Left ventricle myocardium inferior (tissue), 1 donor: ENCODE measurements at regions not wholly inside any gene's neighbourhood (a gene's known extent, or its start where the extent isn't known, plus 50 kb on each side); places are given as distances from the start of the nearest gene placed in this dataset.
"Not testable (repeated sequence)": the region's sequence is repeated elsewhere in the genome, so short reads cannot be mapped to it uniquely, and the experiment has no call there.

Source experiments
- DNase-seq: peaks from one replicate; pipeline ENCODE4 v3.0.0-alpha.2; 2020
- H3K27ac ChIP-seq: fragments of 200-600 bp; replicated peaks from 2 replicates; pipeline ENCODE4 v1.8.0; 2021
- H3K27me3 ChIP-seq: fragments of 200-600 bp; 2 replicates; pipeline ENCODE4 v1.8.0; 2021; ENCODE audit warnings: low read depth
- H3K36me3 ChIP-seq: fragments of 200-600 bp; 2 replicates; pipeline ENCODE4 v1.8.0; 2021
- H3K4me1 ChIP-seq: fragments of 200-600 bp; 2 replicates; pipeline ENCODE4 v1.8.0; 2021
- H3K4me3 ChIP-seq: fragments of 200-600 bp; 2 replicates; pipeline ENCODE4 v1.8.0; 2021; ENCODE audit warnings: mild to moderate bottlenecking, moderate library complexity
- H3K9me3 ChIP-seq: fragments of 200-600 bp; replicated peaks from 2 replicates; pipeline ENCODE4 v1.8.0; 2021
- CTCF ChIP-seq: fragments of 200-600 bp; IDR thresholded peaks from 2 replicates; pipeline ENCODE4 v1.8.0; 2021; ENCODE audit warnings: antibody characterized with exemption, mild to moderate bottlenecking, borderline replicate concordance
- intact Hi-C: fragments of 100-400 bp; cut with micrococcal nuclease; formaldehyde crosslinking; loops from one replicate; pipeline ENCODE4 v1.11.0; 2022
- donor health status: DM: no; HTN: yes; CAD: no; lungs with severe emphysema.

- Histone ChIP-seq H3K27ac (no peak overlapping the region), H3K27me3 (no peaks in the 10 kb centered on the region), H3K4me3 (no peak overlapping the region), H3K36me3 (no peaks in the 10 kb centered on the region), H3K4me1 (no peaks in the 10 kb centered on the region), H3K9me3 (no peaks in the 10 kb centered on the region)
- no peak for TF ChIP-seq CTCF
- intact Hi-C loops = no loop called here
- DNase-seq = no peak
Observed at GRCh38 chr2:217597145-217597544, 405.6 kb downstream of the TNS1 start.

- Histone ChIP-seq H3K9me3 (no peaks in the 10 kb centered on the region), H3K36me3 (no peaks in the 10 kb centered on the region), H3K27ac (no peak overlapping the region), H3K4me1 (no peaks in the 10 kb centered on the region), H3K4me3 (no peak overlapping the region), H3K27me3 (no peaks in the 10 kb centered on the region)
- no peak for TF ChIP-seq CTCF
- intact Hi-C loops = no loop called here
- DNase-seq = no peak
Observed at GRCh38 chr2:217593732-217594131, 409.1 kb downstream of the TNS1 start.

GRCh38 chr2:217588266-217588665, 414.5 kb downstream of the TNS1 start:
- Histone ChIP-seq H3K4me1 (peaks cover 7% of the 10 kb centered on the region), H3K36me3 (no peaks in the 10 kb centered on the region), H3K27me3 (no peaks in the 10 kb centered on the region), H3K27ac (no peak overlapping the region), H3K9me3 (no peaks in the 10 kb centered on the region), H3K4me3 (no peak overlapping the region)
- intact Hi-C loops = no loop called here
- no peak for TF ChIP-seq CTCF
- no peak for DNase-seq

GRCh38 chr2:217585362-217585761, 417.4 kb downstream of the TNS1 start:
- no peak overlapping the region for H3K27ac ChIP-seq
- intact Hi-C loops = no loop called here
- H3K4me1 ChIP-seq = peaks cover 7% of the 10 kb centered on the region
- no peaks in the 10 kb centered on the region for H3K36me3 ChIP-seq
- TF ChIP-seq CTCF = no peak
- no peak overlapping the region for H3K4me3 ChIP-seq
- H3K9me3 ChIP-seq = no peaks in the 10 kb centered on the region
- H3K27me3 ChIP-seq = no peaks in the 10 kb centered on the region
- no peak for DNase-seq

GRCh38 chr2:217580407-217580806, 422.4 kb downstream of the TNS1 start:
- DNase-seq, H3K4me3 ChIP-seq, H3K4me1 ChIP-seq, intact Hi-C loops, H3K27me3 ChIP-seq, H3K36me3 ChIP-seq, H3K27ac ChIP-seq, H3K9me3 ChIP-seq: not testable (repeated sequence)

- intact Hi-C loops = no loop called here
- DNase-seq = no peak
- no peak for TF ChIP-seq CTCF
Observed at GRCh38 chr2:217573571-217573970, 429.2 kb downstream of the TNS1 start.

More at GRCh38 chr2:217573571-217573970, 429.2 kb downstream of the TNS1 start:
- no peaks in the 10 kb centered on the region for H3K4me1 ChIP-seq
- no peaks in the 10 kb centered on the region for H3K36me3 ChIP-seq
- H3K4me3 ChIP-seq = no peak overlapping the region
- peaks cover 4% of the 10 kb centered on the region for H3K9me3 ChIP-seq
- H3K27me3 ChIP-seq = no peaks in the 10 kb centered on the region
- H3K27ac ChIP-seq = no peak overlapping the region
